Calu3 (cell line): ENCODE measurements at regions not wholly inside any gene's neighbourhood (a gene's known extent, or its start where the extent isn't known, plus 50 kb on each side); places are given as distances from the start of the nearest gene placed in this dataset.
A peak's percentile ranks its signal among the peaks of the same experiment; 100 is the strongest.

Experiments
- BruUV-seq: library from RNA; stranded (reverse); fragments of 400-500 nt; replicated peaks from 2 replicates; lab custom pipeline; 2021; lab: Mats Ljungman, UMichigan
- CTCF ChIA-PET: fragments of 300-600 bp; sonication (Branson Sonifier 250); formaldehyde crosslinking; loops from one replicate; lab custom pipeline; 2022; ENCODE audit warnings: antibody characterized with exemption; lab: Charles Lee
- DNase-seq: peaks from one replicate; pipeline ENCODE4 v3.0.0; 2022
- H3K27ac Mint-ChIP-seq: one replicate; pipeline ENCODE4 v1.8.0; 2022; ENCODE audit warnings: mixed read lengths; ENCODE audit not compliant: unreplicated experiment
- H3K27me3 Mint-ChIP-seq: one replicate; pipeline ENCODE4 v1.8.0; 2022; ENCODE audit warnings: mixed read lengths; ENCODE audit not compliant: unreplicated experiment
- H3K36me3 Mint-ChIP-seq: one replicate; pipeline ENCODE4 v1.8.0; 2022; ENCODE audit warnings: mild to moderate bottlenecking, moderate library complexity, mixed read lengths; ENCODE audit not compliant: insufficient read depth, unreplicated experiment
- H3K4me1 Mint-ChIP-seq: one replicate; pipeline ENCODE4 v1.8.0; 2022; ENCODE audit warnings: mild to moderate bottlenecking, low read depth, mixed read lengths; ENCODE audit not compliant: unreplicated experiment
- H3K4me3 Mint-ChIP-seq: one replicate; pipeline ENCODE4 v1.8.0; 2022; ENCODE audit warnings: mild to moderate bottlenecking, low read depth, moderate library complexity, mixed read lengths; ENCODE audit not compliant: unreplicated experiment
- H3K9me3 Mint-ChIP-seq: one replicate; pipeline ENCODE4 v1.8.0; 2022; ENCODE audit warnings: low read depth, mixed read lengths; ENCODE audit not compliant: unreplicated experiment
- intact Hi-C: fragments of 100-400 bp; cut with micrococcal nuclease; formaldehyde crosslinking; loops from one replicate; pipeline ENCODE4 v1.10.0; 2022; ENCODE audit not compliant: unreplicated experiment
- TF ChIP-seq, protein P1 (sequence below): fragments of 200-600 bp; IDR thresholded peaks from one replicate; pipeline ENCODE4 v1.8.0; 2022; ENCODE audit warnings: antibody characterized with exemption; ENCODE audit not compliant: unreplicated experiment

DNA sequence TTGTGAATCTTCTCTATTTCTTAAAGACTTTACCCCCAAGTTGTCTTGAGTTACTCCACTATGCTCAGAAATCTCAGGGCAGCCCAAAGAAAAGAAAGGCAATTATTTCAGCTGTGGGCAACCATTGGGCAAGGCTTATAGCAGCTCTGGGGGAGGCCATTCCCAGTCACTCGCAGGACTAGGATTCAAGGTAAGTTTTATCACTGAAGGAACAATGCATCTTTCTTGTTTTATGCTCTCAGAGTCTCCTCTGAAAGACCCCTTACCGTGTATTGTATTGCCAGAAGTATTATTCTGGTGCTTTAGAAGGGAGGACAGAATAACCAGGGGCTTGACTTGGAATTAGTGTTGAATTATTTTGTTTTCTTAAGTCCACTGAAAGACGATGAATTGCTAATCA is 586.3 kb upstream of the MAP3K7 start:
- no TSS peak for BruUV-seq
- no peaks in the 10 kb centered on the region for H3K36me3 Mint-ChIP-seq

DNA sequence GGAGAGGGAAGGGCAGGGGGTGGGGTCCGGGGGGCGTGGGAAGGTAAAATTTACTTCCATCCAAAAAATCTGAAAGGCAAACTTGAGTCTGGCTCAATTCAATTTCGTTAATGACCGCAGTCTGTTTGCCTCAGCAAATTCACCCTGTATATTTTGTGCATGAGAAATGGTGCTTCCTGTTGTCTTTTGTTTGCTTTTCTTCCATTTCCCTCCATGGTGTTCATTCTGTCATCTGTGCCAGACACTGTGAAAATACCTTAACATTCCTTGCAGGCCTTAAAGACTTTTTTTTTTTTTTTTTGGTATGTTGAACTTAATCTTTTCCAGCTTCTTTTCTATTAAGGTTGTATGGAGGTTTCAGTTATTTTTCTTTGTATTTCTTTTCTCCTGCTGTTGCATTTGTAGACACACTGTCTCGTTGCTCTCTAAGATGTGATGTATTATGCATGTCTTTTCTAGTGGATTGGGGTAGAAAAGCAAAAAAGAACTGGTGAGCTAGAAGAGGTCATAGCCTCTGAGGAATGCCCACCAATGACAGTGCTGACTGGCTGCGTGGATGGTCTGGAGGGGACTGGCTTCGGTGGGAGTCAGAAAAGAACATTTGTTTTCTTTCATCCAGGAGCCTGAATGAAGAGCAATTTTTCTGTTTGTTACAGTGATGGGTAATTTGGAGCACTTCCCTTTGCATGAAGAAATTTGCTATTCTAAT is 585.0 kb upstream of the MAP3K7 start:
- H3K4me1 Mint-ChIP-seq, result no peaks in the 10 kb centered on the region
- TF ChIP-seq, protein P1, sequence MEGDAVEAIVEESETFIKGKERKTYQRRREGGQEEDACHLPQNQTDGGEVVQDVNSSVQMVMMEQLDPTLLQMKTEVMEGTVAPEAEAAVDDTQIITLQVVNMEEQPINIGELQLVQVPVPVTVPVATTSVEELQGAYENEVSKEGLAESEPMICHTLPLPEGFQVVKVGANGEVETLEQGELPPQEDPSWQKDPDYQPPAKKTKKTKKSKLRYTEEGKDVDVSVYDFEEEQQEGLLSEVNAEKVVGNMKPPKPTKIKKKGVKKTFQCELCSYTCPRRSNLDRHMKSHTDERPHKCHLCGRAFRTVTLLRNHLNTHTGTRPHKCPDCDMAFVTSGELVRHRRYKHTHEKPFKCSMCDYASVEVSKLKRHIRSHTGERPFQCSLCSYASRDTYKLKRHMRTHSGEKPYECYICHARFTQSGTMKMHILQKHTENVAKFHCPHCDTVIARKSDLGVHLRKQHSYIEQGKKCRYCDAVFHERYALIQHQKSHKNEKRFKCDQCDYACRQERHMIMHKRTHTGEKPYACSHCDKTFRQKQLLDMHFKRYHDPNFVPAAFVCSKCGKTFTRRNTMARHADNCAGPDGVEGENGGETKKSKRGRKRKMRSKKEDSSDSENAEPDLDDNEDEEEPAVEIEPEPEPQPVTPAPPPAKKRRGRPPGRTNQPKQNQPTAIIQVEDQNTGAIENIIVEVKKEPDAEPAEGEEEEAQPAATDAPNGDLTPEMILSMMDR, result no peak
- H3K27ac Mint-ChIP-seq, result no peak overlapping the region
- H3K36me3 Mint-ChIP-seq, result no peaks in the 10 kb centered on the region
- H3K9me3 Mint-ChIP-seq, result no peaks in the 10 kb centered on the region
- no peak for DNase-seq
- intact Hi-C loops, result no loop called here
- CTCF ChIA-PET, result no interaction called here
- BruUV-seq, result no TSS peak
- H3K27me3 Mint-ChIP-seq, result no peaks in the 10 kb centered on the region
- no peak overlapping the region for H3K4me3 Mint-ChIP-seq

More for the DNA sequence above, 586.3 kb upstream of the MAP3K7 start:
- no peak for DNase-seq
- CTCF ChIA-PET, result no interaction called here
- TF ChIP-seq, protein P1, result no peak
- Mint-ChIP-seq H3K27me3 (no peaks in the 10 kb centered on the region), H3K4me3 (no peak overlapping the region), H3K27ac (no peak overlapping the region), H3K4me1 (no peaks in the 10 kb centered on the region), H3K9me3 (no peaks in the 10 kb centered on the region)
- intact Hi-C loops, result no loop called here

DNA sequence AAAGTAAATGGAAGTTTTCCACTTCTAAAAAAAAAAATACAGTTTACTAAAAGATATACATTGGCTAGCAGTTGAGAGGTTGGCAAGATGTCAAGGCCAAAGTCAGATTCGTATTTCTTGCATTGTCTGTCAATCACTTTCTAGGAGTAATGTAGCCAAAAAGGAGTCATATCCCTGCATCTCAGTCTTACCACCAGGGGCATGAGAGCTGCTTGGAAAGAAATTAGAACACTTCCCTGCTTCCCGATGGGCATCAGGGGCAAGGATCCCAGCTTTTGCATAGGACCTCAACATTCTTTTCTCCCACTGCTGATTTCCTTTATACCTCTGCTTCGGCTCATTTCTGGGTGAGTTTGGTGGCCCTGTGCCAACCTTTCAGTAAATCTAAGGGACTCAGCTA is 581.0 kb upstream of the MAP3K7 start:
- no TSS peak for BruUV-seq
- CTCF ChIA-PET, result no interaction called here
- H3K36me3 Mint-ChIP-seq, result no peaks in the 10 kb centered on the region
- no peaks in the 10 kb centered on the region for H3K9me3 Mint-ChIP-seq
- no peak overlapping the region for H3K4me3 Mint-ChIP-seq
- peak; percentile 2 for DNase-seq
- TF ChIP-seq, protein P1, result no peak
- no peaks in the 10 kb centered on the region for H3K4me1 Mint-ChIP-seq
- intact Hi-C loops, result no loop called here
- H3K27ac Mint-ChIP-seq, result no peak overlapping the region
- no peaks in the 10 kb centered on the region for H3K27me3 Mint-ChIP-seq

DNA sequence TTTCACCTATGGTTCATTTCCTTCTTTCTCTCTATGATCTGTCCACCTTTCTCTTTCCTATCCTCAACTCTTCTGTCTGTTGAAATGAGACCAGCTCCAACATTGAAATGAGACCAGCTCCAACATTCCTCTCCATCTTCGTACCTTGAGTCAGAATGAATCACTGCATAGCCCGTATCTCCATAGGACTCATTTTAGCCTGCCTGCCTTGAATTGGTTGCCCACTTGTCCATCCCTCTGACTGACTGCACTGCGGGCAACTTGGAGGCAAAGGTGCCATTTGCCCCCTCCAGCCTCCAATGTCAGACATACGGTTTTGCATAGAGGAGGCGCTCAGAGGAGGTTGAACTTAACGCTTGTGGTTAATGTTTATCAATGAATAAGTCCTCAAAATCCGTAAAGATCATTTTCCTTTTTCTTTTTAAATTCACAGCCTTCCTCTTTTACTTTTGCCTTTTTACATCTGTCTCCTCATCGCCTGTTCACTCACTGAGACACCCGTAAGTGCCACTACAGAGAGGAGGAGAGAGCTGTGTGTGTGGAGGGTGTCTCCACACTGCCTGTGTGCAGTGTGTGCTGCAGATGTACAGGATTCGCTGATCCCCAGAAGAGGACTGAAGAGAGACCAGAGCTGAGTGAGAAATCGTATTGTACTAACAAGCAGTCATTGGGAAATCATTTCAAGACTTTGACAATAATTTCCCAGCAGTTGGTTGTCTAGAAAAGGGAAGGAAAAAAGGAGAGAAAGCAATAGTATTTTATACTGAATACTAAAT is 579.6 kb upstream of the MAP3K7 start:
- Mint-ChIP-seq H3K36me3 (no peaks in the 10 kb centered on the region), H3K4me1 (no peaks in the 10 kb centered on the region), H3K27ac (no peak overlapping the region), H3K4me3 (no peak overlapping the region), H3K27me3 (no peaks in the 10 kb centered on the region), H3K9me3 (no peaks in the 10 kb centered on the region)
- no TSS peak for BruUV-seq
- DNase-seq, result no peak
- CTCF ChIA-PET, result interaction anchor here (1.1 kb wide), 1 partner anchor 73 kb away, joined by 3 read pairs; no protein-coding TSS in a partner anchor
- TF ChIP-seq, protein P1, result no peak
- intact Hi-C loops, result no loop called here
